B cell (primary cell): ENCODE measurements at regions not wholly inside any gene's neighbourhood (a gene's known extent, or its start where the extent isn't known, plus 50 kb on each side); places are given as distances from the start of the nearest gene placed in this dataset.

ENCODE experiments used
- CTCF ChIP-seq: fragments of 200-600 bp; IDR thresholded peaks from one replicate; pipeline ENCODE4 v1.8.0; 2022; ENCODE audit warnings: antibody characterized with exemption, mild to moderate bottlenecking
- EZH2 ChIP-seq: IDR thresholded peaks from 2 replicates; pipeline ENCODE4 v1.6.1; 2012; ENCODE audit warnings: borderline replicate concordance, low read depth, mild to moderate bottlenecking, moderate library complexity, low read length; ENCODE audit not compliant: insufficient read depth, poor library complexity, severe bottlenecking

DNA sequence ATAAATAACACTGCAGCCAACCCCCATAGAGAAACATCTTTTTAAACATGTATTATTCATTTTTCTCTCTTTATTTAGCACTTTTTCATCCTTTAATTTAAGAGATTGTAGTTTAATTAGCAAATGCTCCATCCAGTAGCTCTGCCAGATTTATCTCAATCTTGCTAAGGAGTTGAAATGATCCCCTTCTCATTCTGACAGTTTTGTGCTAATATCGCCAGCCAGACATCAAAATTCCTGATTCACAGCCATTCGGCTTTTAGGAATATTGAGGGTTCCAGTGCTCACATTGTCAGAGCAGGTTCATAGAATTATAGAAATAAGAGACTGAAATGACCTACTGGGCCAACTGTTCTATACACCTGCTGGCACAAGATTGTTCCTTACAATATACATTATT lies 77.8 kb downstream of the CASP12 start:
- TF ChIP-seq CTCF (no peak), EZH2 (no peak)
